HG03354 (cell line): ENCODE measurements at regions not wholly inside any gene's neighbourhood (a gene's known extent, or its start where the extent isn't known, plus 50 kb on each side); places are given as distances from the start of the nearest gene placed in this dataset.
"Not testable (repeated sequence)": the region's sequence is repeated elsewhere in the genome, so short reads cannot be mapped to it uniquely, and the experiment has no call there.

Experiments
- ATAC-seq: cut with Tn5 transposase; IDR thresholded peaks from one replicate; pipeline ENCODE4 v1.9.1; 2021; ENCODE audit warnings: mild to moderate bottlenecking; ENCODE audit not compliant: unreplicated experiment, poor library complexity, severe bottlenecking

DNA sequence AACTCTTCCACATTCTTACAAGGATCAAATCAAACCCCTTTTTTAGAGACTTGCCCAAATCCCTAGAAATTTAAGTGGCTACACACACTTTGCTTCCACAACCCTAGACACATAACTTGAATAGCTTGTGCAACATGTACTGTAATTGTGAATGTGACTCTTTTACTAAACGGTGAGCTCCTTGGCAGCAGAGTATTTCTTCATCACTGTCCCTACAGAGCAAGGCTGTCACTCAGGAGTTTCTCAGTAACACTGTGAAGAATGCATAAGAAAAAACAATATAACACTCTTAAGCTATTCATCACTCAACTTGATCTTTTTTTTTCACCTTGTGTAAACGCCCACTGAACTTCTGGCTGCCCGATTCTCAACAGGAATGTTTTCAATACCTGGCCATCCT, 53.8 kb upstream of the ADAMTS18 start:
- ATAC-seq = no peak

DNA sequence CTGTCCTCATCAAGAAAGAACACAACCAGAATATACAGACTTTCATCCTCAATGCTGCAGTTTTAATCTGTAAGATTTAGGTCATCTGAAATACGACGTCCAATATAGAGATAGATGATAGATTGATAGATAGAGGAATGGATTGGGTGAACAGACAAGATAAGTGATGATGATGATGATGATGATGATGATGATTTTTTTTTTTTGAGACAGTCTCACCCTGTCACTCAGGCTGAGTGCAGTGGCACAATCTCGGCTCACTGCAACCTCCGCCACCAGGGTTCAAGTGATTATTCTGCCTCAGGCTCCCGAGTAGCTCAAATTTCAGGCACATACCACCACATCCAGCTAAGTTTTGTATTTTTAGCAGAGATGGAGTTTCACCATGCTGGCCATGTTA, 56.3 kb upstream of the ADAMTS18 start:
- ATAC-seq = no peak

DNA sequence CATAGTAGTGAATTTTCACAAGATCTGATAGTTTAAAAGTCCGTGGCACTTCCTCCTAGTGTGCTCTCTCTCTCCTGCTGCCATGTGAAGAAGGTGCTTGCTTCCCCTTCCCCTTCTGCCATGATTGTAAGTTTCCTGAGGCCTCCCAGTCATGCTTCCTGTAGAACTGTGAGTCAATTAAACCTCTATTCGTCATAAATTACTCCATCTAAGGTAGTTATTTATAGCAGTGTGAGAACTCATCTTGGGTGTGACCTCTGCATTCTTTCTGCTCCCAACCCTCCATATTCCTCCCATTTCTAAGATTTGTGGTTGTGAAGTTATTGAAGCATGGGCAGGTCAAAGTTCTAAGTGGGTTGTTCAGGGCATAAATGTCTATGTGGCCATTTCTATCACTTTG, 62.1 kb upstream of the ADAMTS18 start:
- no peak for ATAC-seq

DNA sequence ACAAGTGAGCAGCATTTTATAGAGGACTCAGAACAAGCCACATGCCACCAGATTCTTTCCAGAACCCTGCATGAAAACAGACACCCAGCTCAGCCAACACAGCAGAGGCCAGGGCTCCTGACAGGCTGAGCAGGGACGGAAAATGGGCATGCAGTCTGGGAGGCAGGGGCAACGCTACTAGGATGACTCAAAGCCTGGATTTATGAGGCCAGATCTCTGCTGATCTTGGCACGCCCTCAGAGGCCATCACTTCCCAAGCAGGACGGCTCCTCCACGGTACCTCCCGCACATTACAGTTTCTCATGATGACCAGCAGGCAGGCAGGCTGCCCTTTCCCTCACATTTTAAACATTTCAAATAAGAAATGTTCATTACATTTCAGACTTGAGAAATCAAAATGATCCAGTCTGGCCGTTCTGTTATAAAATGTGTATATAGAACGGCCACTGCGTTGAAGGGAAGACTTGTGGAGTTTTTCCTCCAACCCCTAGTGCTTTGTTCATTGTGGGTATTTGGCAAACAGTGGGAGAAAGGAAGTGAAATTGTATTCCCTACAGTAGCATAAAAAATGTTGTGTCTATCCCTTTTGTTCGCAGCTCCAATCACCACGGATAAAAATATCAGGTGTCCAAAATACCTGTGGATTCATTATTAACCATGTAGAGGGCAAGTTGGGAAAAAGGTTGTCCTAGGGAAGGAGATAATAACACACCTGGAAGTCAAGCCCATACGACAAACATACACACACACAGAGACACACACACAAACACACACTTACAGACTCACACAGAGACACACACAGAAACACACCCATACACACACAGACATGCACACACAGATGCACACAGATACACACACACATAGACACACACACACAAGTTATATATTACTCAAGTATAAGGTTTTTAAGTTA, 64.8 kb upstream of the ADAMTS18 start:
- ATAC-seq = no peak

DNA sequence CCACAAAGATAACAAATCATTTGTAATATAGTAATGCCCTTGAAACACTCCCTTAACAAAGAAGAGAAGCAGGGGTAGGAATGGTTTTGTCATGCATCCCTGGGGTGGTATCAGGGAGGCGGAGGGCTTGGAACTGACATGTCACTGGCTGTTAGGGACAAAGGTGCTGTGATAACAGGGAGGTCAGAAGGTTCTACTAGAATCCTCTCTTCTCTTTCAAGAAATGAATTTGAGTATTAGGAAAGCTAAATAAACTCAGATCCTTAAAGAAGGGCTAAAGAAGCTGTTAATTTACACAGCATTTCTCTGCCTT, 65.4 kb upstream of the ADAMTS18 start:
- ATAC-seq = no peak

DNA sequence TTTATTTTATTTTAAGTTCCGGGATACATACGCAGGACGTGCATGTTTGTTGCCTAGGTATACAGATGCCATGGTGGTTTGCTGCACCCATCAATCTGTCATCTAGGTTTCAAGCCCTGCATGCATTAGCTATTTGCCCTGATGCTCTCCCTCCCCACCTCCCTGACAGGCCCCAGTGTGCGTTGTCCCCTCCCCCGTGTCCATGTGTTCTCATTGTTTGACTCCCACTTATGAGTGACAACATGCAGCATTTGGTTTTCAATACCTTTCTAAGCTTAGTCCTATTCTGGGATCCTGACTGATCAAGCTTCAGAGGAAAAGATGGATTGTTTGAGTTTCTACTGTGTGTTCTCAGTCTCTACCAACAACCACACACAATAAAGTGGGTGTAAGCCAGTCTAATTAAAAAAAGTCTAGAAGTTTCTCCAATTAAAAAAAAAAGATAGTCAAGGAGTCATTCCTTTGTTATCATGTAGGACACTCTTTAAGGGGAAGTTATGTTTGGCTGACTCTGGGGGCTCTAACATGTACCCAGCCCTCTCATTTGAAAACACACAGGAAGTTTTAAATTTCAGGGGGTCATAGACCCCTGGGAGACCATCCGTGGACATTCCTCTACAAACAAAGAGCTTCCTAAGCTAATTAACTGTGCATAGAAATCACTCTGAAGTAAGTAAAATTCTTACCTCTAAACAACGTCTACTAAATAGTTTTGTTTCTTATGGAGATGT, 66.3 kb upstream of the ADAMTS18 start:
- ATAC-seq = no peak

DNA sequence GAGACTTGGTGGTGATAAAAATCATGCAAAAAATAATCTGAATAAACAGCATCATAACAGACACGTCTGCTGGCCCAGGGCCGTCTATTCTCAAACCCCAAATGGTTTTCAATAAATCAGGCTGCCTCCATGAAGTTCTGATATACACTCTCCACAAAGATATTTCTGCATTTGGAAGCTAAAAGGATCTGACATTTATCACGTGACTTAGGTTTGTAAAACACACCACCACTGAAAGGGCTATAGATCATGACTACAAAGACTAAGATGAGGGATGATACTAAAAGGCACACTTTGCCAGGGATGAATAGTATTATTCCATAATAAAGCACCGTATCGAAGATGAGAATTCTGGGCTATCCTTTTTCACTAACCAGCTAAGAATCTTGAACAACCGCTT, 67.6 kb upstream of the ADAMTS18 start:
- no peak for ATAC-seq

DNA sequence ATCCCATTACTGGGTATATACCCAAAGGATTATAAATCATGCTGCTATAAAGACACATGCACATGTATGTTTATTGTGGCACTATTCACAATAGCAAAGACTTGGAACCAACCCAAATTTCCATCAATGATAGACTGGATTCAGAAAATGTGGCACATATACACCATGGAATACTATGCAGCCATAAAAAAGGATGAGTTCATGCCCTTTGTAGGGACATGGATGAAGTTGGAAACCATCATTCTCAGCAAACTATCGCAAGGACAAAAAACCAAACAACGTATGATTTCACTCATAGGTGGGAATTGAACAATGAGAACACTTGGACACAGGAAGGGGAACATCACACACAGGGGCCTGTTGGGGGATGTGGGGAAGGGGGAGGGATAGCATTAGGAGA, 71.7 kb upstream of the ADAMTS18 start:
- ATAC-seq = not testable (repeated sequence)

DNA sequence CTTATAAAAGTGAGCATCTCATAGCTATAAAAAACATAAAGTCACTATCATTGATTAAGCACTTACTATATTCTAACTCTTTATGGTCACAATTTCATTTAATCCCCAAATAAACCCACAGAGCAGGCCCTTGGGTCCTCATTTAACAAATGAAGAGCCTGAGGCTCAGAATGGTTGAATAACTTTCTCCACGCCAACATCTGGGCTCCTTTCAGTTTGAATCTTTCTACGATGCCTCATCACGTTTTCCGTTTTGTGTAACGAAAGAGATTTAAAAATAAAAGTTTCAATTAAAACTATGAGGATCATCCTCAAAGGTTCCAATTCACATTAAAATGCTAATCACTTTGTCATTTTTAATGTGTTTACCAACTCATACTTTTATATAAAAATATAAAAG, 74.2 kb upstream of the ADAMTS18 start:
- no peak for ATAC-seq

DNA sequence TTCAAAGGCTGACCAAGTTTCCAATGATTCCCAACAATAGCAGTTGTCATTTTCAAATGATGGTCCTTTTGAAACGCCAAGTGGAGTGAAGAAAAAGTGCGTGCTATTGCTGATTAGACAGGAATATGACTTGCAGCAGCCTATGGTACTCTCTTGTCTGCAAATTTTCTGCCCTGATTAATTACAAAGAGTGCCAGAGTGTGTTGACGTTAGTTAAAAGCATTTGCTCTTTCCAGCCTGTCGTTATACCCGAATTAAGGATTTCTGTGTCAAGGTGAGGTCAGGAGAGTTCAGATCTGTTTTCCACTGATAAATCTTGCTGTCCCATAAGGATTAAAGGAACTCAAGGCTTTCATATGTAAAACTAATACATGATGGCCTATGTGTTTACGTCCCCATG, 75.0 kb upstream of the ADAMTS18 start:
- no peak for ATAC-seq

DNA sequence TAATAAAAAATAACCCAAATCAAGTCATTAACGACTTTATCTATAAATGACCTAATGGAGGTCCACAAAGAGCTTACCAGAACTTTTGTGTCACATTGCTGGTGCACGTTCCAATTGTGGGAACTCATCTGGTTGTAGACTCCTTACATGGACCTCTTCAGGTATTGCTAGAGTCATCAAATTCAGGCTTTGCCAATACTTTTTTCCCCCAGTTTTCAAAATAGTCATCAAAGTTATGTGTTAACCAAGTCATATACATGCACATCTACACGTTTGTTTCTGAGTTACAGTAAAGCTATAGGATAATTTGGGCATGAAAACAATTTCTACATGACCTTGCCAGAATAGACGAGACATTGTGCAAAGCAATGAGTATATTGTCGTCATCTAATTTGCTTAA, 76.2 kb upstream of the ADAMTS18 start:
- ATAC-seq = no peak

DNA sequence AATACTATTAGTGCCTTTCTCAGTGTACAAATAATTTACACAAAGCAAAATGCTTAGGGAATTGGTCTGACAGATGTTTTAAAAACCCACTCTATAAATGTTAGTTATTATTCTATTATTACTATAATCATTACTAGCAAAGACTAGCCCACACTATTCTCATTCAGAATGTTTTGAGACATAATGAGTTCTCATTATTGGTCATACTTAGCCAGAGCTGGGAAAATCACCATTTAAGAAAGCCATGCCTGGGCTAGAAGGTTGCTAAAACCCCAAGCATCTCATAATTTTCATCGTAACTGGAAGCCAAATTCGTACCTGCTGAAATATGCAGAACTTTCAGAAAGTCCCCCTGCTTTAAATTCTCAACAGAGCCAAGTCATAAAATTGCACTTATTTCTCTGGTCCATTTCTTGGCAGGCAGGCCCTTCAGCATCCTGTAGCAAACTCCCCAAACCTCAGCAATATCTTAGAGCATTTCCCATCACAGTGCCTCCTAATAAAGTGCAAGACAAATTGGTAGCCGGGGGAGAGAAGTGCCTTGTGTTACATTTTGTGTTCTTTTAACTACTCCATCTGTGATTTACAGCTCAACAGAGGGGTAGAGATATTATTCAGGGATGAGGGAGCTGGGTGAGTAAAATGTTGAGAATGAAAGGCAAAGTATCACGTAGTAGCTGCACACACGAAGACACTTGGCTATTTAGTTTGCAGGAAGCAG, 79.8 kb upstream of the ADAMTS18 start:
- ATAC-seq = no peak

DNA sequence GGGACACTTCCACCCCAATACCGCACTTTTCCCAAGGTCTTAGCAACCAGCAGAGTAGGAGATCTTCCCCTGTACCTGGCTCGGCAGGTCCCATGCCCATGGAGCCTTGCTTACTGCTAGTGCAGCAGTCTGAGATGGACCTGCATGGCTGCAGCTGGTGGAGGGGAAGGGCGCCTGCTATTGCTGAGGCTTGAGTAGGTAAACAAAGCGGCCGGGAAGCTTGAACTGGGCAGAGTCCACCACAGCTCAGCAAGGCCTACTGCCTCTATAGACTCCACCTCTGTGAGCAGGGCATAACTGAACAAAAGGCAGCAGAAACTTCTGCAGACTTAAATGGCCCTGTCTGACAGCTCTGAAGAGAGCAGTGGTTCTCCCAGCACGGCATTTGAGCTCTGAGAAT, 90.4 kb upstream of the ADAMTS18 start:
- ATAC-seq = not testable (repeated sequence)

DNA sequence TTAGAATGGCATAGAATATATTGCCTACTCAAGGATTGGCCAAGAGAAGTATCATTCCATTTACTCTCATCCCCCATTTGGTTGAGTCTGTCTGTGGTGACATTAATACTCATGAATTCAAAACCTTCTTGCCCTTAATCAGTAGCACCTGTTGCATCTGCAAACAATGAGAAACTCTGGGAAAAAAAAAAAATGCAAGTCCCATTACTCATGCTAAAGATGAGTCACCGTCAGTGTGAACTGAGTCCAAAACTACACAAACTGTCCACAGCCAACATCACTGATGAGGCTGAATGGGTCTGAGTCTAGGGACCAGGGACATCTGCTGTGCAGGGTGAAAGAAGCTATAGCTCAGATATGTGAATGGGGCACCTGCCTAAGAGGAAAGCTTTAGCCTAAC, 96.9 kb upstream of the ADAMTS18 start:
- ATAC-seq = no peak

DNA sequence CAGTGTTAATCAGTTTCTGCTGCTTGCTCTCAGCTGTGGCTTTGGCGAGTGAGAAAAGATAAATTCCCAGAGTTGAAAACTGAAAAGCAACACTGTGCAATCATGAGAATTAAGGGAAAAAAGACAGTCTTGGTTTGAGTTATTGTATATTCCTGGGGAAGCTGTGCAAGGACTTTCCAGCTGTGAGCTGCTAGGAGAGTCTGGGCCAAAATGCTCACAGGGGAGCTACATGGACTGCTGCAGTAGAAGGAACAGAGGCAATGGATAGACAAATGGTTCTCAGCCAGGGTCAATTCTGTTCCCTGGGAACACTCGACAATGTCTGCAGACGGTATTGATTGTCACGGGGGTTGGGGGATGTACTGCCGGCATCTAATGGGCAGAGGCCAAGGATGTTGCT, 102.0 kb upstream of the ADAMTS18 start:
- no peak for ATAC-seq

DNA sequence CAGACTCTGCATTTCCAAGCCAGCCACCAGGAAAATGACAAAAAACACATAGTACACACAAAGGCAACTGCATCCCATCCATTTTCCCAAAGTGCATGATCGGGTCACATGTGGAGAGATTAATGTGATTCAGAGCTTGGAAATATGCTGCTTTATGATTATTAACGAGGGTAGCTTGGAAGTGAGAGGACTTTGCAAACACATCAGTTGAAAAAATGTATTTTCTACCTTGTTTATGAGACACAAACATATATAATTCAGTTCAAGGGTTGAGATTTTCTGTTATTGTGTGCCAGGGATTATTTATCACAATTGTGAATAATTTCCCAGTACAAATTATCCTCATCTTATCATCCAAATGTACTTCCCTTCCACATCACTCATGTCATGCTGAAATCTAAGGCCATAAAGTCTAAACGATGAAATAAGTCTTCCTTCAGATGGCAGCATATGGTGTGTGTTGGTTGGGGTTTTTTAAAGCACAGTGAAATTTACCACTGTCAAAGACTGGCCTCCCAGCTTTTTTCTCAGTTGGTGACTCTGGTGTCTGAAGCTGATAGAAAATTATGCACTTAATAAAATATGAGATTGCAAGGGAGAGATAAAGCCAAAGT, 104.7 kb upstream of the ADAMTS18 start:
- no peak for ATAC-seq

DNA sequence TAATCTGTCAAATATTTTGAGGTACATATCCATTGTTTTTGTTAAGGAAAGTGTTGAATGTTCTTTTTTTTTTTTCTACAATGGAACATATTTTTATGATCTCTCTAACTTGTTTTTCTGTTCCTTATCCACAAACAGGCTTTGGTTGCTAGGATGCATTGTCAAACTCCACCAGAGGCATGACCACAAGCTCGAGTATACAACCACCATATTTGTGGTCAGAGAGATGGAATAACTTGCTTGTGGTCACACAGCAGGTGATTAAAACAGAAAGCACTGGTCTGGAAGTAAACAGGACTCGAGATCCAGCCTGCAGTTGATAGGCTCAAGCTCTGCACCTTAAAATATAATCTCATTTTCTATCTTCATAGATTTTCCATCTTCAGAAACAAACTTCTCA, 105.8 kb upstream of the ADAMTS18 start:
- no peak for ATAC-seq

DNA sequence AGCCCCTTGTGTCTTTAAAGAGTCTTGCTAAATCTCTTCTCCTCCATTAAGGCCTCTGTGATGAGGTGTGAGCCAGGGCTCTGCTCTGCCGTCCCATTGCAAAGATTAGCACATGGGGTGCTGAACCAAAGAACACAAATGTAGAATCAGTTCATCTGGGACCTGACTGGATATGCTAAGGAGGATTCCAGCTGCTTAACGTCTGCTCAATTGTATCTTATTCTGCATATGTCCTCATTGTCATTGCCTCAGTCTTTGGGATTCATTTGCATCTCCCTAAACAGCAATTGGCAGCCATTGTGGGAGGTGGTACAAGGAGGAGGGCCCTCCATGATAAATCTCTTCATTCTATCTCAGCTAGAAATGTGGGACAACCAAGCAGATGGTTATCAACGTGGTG, 106.3 kb upstream of the ADAMTS18 start:
- no peak for ATAC-seq

DNA sequence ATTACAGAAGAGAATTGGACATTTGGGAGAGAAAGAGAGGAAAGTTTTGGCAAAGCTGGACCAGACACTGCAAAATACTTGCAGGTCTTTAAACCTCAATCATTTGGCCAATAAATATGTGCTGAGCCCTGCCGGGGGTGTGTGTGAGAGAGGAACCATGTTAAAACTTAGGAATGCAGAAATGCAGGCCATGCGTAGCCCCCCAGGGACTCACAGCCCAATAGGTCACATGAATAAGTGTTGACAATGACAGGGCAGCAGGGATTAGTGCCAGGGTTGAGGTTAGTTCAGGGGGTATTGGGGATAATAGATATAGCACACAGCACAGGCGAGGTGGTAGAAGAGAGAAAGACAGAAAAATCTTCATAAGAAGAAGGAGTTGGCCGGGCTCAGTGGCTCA, 113.3 kb upstream of the ADAMTS18 start:
- ATAC-seq = no peak

DNA sequence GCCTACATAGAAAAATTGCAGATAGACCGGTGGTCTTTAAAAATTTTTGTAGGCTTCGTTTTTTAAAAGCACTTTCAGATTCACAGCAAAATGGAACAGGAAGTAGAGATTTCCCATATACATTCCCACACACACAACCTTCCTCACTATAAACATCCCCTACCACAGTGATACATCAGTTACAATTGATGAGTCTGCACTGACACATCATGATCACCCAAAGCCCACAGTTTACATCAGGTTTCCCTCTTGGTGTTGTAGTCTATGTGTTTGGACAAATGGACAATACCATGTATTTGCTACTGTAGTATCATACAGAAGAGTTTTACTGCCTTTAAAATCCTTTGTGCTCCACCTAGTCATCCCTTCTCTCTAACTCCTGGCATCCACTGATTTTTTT, 113.9 kb upstream of the ADAMTS18 start:
- ATAC-seq = no peak
